ENCODE measurements at regions not wholly inside any gene's neighbourhood (a gene's known extent, or its start where the extent isn't known, plus 50 kb on each side); places are given as distances from the start of the nearest gene placed in this dataset.

DNA sequence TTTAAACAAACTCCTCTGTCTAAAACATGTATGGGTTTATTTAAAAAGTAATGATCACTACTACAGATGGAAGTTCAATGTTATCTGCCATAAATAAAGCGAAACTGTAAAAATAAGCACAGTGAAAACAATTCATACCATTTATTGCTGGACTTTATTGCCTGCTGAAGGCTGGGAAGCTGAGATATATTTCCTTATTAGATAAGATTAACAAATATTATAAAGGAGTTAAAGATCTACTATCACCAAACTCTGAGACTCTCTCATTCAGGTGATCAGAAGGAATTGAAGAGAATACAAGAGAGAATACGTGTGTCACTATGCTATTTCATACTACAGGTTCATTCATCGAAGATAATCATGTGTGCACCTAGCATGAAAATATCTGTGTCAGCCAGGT lies 190.9 kb upstream of the ATP10B start:
- H4K20me1 ChIP-seq (ENCODE audit: insufficient read depth), result no peaks in the 10 kb centered on the region
- no peak overlapping the region for H3K9ac ChIP-seq
- H3F3A ChIP-seq (replicated peaks; ENCODE audit: insufficient read depth), result no peaks in the 10 kb centered on the region
- CTCF ChIA-PET, result no interaction called here
- 4% methylated on average over 3 of the region's 3 CpGs for whole genome bisulfite sequencing (ENCODE audit: low lambda C conversion rate)
- no peaks in the 10 kb centered on the region for H3K9me3 ChIP-seq
- H3K4me1 ChIP-seq (ENCODE audit: control insufficient read depth in 1 of 2, insufficient read depth in 2 of 2, low read depth in 1 of 2, low read length in 1 of 2), result no peaks in the 10 kb centered on the region
- H2AFZ ChIP-seq (ENCODE audit: low read depth), result no peak overlapping the region
- H3K4me2 ChIP-seq, result no peak overlapping the region
- no peaks in the 10 kb centered on the region for H3K27me3 ChIP-seq (ENCODE audit: insufficient read depth)
- H3K27ac ChIP-seq (ENCODE audit: low read depth in 2 of 2, low read length in 1 of 2), result no peak overlapping the region
- POLR2A ChIA-PET, result no interaction called here
- TF ChIP-seq CHD2 (IDR thresholded peaks at IDR 0.05; ENCODE audit: low read length, partially characterized antibody) (no peak), SMC3 (IDR thresholded peaks at IDR 0.05; ENCODE audit: low read depth, low read length) (no peak), GABPA (IDR thresholded peaks at IDR 0.05; ENCODE audit: low read depth) (no peak), YY1 (IDR thresholded peaks at IDR 0.05; ENCODE audit: low read depth) (no peak), GATA2 (CRISPR knock-in tag; IDR thresholded peaks at IDR 0.05) (no peak), TAF1 (IDR thresholded peaks at IDR 0.05; ENCODE audit: borderline replicate concordance, low read depth, low read length) (no peak)
- TF ChIP-seq, protein P1, sequence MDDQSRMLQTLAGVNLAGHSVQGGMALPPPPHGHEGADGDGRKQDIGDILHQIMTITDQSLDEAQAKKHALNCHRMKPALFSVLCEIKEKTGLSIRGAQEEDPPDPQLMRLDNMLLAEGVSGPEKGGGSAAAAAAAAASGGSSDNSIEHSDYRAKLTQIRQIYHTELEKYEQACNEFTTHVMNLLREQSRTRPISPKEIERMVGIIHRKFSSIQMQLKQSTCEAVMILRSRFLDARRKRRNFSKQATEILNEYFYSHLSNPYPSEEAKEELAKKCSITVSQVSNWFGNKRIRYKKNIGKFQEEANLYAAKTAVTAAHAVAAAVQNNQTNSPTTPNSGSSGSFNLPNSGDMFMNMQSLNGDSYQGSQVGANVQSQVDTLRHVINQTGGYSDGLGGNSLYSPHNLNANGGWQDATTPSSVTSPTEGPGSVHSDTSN (IDR thresholded peaks at IDR 0.05), result no peak
- TF ChIP-seq, protein P2, sequence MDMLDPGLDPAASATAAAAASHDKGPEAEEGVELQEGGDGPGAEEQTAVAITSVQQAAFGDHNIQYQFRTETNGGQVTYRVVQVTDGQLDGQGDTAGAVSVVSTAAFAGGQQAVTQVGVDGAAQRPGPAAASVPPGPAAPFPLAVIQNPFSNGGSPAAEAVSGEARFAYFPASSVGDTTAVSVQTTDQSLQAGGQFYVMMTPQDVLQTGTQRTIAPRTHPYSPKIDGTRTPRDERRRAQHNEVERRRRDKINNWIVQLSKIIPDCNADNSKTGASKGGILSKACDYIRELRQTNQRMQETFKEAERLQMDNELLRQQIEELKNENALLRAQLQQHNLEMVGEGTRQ (IDR thresholded peaks at IDR 0.05; ENCODE audit: borderline replicate concordance, low read depth, low read length), result no peak
- DNase-seq, result no peak
- H3K4me3 ChIP-seq (ENCODE audit: low read depth in 2 of 2, low read length in 1 of 2), result no peak overlapping the region
- H3K79me2 ChIP-seq (ENCODE audit: insufficient read depth), result no peaks in the 10 kb centered on the region
- no peaks in the 10 kb centered on the region for H3K36me3 ChIP-seq (replicated peaks in 1 of 2; ENCODE audit: control insufficient read depth in 1 of 2, insufficient read depth in 2 of 2, low read length in 1 of 2)
- H3K9me2 ChIP-seq, result no peaks in the 10 kb centered on the region

- Histone ChIP-seq H3K4me3 (ENCODE audit: low read depth in 2 of 2, low read length in 1 of 2) (no peak overlapping the region), H3K27me3 (ENCODE audit: insufficient read depth) (no peaks in the 10 kb centered on the region), H3K4me1 (ENCODE audit: control insufficient read depth in 1 of 2, insufficient read depth in 2 of 2, low read depth in 1 of 2, low read length in 1 of 2) (no peaks in the 10 kb centered on the region), H3K27ac (ENCODE audit: low read depth in 2 of 2, low read length in 1 of 2) (no peak overlapping the region), H2AFZ (ENCODE audit: low read depth) (no peak overlapping the region), H4K20me1 (ENCODE audit: insufficient read depth) (no peaks in the 10 kb centered on the region), H3K9me2 (no peaks in the 10 kb centered on the region), H3K4me2 (no peak overlapping the region), H3F3A (replicated peaks; ENCODE audit: insufficient read depth) (no peaks in the 10 kb centered on the region), H3K9me3 (no peaks in the 10 kb centered on the region), H3K9ac (no peak overlapping the region), H3K36me3 (replicated peaks in 1 of 2; ENCODE audit: control insufficient read depth in 1 of 2, insufficient read depth in 2 of 2, low read length in 1 of 2) (no peaks in the 10 kb centered on the region), H3K79me2 (ENCODE audit: insufficient read depth) (no peaks in the 10 kb centered on the region)
- 29% methylated on average over 1 of the region's 1 CpG for WGBS (ENCODE audit: low lambda C conversion rate)
- CTCF ChIA-PET, result interaction anchor here (0.6 kb wide), 1 partner anchor 1329 kb away, joined by 4 read pairs; no protein-coding TSS in a partner anchor
- DNase-seq, result no peak
- POLR2A ChIA-PET, result no interaction called here
- no peak for TF ChIP-seq GATA2 (CRISPR knock-in tag; IDR thresholded peaks at IDR 0.05)
- TF ChIP-seq MAX (IDR thresholded peaks at IDR 0.05; ENCODE audit: low read depth), result no peak
- no peak for TF ChIP-seq TAF1 (IDR thresholded peaks at IDR 0.05; ENCODE audit: borderline replicate concordance, low read depth, low read length)
- TF ChIP-seq EZH2phosphoT487 (IDR thresholded peaks at IDR 0.05; ENCODE audit: borderline replicate concordance, low read depth), result no peak
- no peak for TF ChIP-seq RAD21 (IDR thresholded peaks at IDR 0.05; ENCODE audit: low read length)
- TF ChIP-seq, protein P3, sequence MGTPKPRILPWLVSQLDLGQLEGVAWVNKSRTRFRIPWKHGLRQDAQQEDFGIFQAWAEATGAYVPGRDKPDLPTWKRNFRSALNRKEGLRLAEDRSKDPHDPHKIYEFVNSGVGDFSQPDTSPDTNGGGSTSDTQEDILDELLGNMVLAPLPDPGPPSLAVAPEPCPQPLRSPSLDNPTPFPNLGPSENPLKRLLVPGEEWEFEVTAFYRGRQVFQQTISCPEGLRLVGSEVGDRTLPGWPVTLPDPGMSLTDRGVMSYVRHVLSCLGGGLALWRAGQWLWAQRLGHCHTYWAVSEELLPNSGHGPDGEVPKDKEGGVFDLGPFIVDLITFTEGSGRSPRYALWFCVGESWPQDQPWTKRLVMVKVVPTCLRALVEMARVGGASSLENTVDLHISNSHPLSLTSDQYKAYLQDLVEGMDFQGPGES (IDR thresholded peaks at IDR 0.05; ENCODE audit: low read depth, low read length), result no peak
- TF ChIP-seq, protein P4, sequence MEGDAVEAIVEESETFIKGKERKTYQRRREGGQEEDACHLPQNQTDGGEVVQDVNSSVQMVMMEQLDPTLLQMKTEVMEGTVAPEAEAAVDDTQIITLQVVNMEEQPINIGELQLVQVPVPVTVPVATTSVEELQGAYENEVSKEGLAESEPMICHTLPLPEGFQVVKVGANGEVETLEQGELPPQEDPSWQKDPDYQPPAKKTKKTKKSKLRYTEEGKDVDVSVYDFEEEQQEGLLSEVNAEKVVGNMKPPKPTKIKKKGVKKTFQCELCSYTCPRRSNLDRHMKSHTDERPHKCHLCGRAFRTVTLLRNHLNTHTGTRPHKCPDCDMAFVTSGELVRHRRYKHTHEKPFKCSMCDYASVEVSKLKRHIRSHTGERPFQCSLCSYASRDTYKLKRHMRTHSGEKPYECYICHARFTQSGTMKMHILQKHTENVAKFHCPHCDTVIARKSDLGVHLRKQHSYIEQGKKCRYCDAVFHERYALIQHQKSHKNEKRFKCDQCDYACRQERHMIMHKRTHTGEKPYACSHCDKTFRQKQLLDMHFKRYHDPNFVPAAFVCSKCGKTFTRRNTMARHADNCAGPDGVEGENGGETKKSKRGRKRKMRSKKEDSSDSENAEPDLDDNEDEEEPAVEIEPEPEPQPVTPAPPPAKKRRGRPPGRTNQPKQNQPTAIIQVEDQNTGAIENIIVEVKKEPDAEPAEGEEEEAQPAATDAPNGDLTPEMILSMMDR (IDR thresholded peaks at IDR 0.05), result no peak
- no peak for TF ChIP-seq CHD2 (IDR thresholded peaks at IDR 0.05; ENCODE audit: low read length, partially characterized antibody)
- no peak for TF ChIP-seq EP300 (IDR thresholded peaks at IDR 0.05; ENCODE audit: borderline replicate concordance in 1 of 2, low read depth in 1 of 2, low read length in 1 of 2)
- TF ChIP-seq REST (IDR thresholded peaks at IDR 0.05; ENCODE audit: low read depth, low read length), result no peak
- no peak for TF ChIP-seq POLR2AphosphoS5 (IDR thresholded peaks at IDR 0.05; ENCODE audit: low read depth, low read length)
- no peak for TF ChIP-seq USF1 (IDR thresholded peaks at IDR 0.05; ENCODE audit: borderline replicate concordance, low read depth)
Measured at GRCh38 chr5:161042443-161042842, 190.4 kb upstream of the ATP10B start.

Data from SK-N-SH (cell line).